HG03045 (cell line): ENCODE measurements at regions not wholly inside any gene's neighbourhood (a gene's known extent, or its start where the extent isn't known, plus 50 kb on each side); places are given as distances from the start of the nearest gene placed in this dataset.
"Not testable (repeated sequence)": the region's sequence is repeated elsewhere in the genome, so short reads cannot be mapped to it uniquely, and the experiment has no call there.

ENCODE experiments used
- ATAC-seq: cut with Tn5 transposase; IDR thresholded peaks from one replicate; pipeline ENCODE4 v1.9.1; 2021; ENCODE audit warnings: mild to moderate bottlenecking, moderate library complexity; ENCODE audit not compliant: unreplicated experiment

DNA sequence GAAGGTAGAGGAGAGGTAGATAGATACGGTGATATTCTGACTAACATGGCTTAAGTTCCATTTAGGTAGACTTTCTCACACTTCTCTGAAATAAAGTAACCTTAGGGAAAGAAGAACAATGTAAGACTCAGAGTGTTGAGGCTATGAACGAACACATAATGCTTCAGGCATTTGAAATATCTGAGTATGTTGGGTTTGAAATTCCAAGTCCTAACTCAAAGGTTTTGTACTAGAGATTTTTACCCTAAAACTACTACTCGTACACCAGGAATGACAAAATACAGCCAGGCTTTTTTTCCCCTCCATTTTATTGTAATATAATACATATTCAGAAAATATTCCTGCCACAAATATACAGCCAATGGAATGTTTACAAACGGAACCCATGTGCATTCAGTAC, 592.6 kb downstream of the ETS1 start:
- ATAC-seq: no peak

GRCh38 chr11:127993788-127994187, 593.6 kb downstream of the ETS1 start:
- no peak for ATAC-seq

- ATAC-seq: no peak
These were observed 594.1 kb downstream of the ETS1 start for GRCh38 chr11:127993281-127993680.

GRCh38 chr11:127986073-127986472, 601.3 kb downstream of the ETS1 start:
- no peak for ATAC-seq

- no peak for ATAC-seq
These were observed 614.5 kb downstream of the ETS1 start for GRCh38 chr11:127972816-127973215.

DNA sequence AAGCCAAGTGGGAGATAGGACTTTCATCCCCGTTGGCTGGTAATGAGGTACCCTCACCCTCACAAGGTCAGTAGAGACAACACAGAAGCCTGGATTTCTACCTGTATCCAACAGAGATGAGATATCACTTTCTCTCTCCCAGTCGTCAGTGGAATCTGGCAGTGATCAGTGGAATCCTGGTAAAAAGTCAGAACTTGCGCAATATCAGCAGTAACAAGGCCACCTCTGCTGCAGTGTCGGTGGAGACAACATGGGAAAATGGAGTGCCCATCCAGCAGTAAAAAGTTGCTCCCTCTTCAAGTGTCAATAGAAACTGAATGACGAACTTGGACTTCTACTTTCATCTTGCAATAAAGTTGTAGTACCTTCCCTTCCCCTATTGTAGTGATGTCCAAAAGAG, 615.9 kb downstream of the ETS1 start:
- no peak for ATAC-seq

GRCh38 chr11:127966821-127967220, 620.5 kb downstream of the ETS1 start:
- ATAC-seq: no peak

GRCh38 chr11:127965939-127966668, 621.3 kb downstream of the ETS1 start:
- ATAC-seq: no peak

DNA sequence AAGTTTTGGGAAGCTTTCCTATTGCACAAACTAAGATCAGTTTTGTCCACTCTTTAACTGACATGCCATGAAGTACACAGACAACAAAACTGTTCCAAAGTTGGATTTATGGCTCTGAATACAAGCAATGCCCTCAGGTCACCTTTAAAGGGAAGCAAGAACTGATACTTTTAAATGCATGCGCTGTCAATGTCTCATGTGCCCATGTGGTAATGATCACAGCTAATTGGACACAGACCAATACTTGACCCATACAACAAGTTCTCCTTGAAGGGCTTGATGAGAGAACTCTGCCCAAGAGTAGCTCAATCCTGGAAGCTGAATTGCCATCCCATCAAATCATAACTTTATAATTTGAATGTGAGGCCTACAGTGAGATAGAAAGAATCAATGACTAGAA, 624.9 kb downstream of the ETS1 start:
- no peak for ATAC-seq

GRCh38 chr11:127950162-127950561, 637.2 kb downstream of the ETS1 start:
- no peak for ATAC-seq

DNA sequence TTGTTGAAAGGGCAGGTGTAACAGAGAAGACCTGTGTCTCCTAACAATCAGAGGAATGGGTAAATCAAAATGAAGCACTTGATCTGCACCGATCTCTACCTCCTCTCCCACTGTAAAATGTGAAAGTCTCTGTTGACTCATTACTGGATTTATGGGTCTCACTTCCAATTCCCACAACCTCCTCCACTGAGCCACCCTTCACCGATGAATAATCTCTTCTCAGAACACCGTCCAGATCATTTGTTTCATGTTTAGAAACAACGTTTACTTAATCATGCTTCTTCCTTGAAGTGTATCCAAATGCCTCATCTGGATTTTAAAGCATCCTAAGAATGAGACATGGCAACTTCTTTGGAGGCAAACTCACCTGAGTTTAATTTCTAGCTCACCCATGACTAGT, 643.6 kb downstream of the ETS1 start:
- no peak for ATAC-seq

DNA sequence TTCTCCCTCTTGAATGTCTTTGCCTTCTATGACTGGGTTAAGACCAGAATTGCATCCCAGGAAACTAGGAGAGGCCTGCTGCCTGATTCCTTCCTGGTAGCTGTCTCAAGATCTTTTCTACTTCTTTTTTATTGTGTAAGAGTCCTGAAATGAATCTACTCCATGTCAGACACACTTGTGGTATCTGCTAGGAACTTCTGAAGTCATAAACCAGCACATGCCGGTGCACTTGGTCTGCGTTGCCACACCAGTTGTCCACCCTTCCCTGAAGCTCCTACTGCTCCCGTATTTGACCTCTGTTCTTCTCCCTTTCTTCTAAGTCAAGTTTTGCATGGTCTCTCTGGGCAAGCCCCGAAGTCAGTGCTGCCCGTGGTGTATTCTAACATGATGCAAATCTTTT, 644.2 kb downstream of the ETS1 start:
- no peak for ATAC-seq

GRCh38 chr11:127941554-127941953, 645.8 kb downstream of the ETS1 start:
- not testable (repeated sequence) for ATAC-seq

- no peak for ATAC-seq
These were observed 648.4 kb downstream of the ETS1 start for GRCh38 chr11:127939000-127939399.

GRCh38 chr11:127935081-127935480, 652.3 kb downstream of the ETS1 start:
- no peak for ATAC-seq

- not testable (repeated sequence) for ATAC-seq
These were observed 653.4 kb downstream of the ETS1 start for GRCh38 chr11:127933961-127934360.

DNA sequence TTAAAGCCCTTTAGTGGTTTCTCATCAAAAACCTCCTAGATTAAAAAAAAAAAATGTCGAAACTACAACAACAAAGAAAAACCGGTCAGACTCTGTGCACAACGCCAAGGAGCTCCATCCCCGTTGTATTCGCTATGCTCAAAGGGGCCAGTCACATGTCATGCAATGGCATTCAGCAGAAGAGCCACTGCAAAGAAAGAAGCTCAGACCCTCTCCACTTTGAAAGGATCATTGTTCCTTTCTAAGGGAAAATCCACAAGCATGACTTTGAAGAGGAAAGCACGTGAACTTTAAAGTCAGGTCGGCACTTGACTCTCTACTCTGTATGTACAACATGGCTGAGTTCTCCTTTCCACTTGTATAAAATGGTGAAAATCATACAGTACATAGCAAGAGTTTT, 655.6 kb downstream of the ETS1 start:
- no peak for ATAC-seq

DNA sequence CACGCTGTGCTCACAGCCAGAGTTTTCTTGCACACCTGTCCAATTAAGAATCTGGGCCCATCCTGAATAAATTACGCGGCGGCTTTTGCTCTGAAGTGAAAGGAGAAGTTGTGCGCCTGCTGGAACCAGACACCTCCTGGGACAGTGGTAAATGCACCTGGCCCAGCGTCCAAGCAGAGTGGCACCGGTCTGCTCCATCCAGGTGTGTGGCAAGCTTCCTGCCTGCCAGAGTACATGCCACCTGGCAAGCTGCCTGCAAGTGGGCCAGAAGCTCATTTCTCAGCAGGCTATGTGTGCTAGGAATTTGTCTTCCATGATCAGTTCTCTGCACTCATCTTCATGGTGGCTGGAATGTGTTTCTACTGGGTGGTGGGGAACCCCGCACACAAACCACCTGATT, 660.6 kb downstream of the ETS1 start:
- no peak for ATAC-seq

GRCh38 chr11:127925475-127925874, 661.9 kb downstream of the ETS1 start:
- ATAC-seq: no peak

- no peak for ATAC-seq
These were observed 668.0 kb downstream of the ETS1 start for GRCh38 chr11:127919206-127920000.

- no peak for ATAC-seq
These were observed 685.0 kb downstream of the ETS1 start for GRCh38 chr11:127902382-127902781.
